ENCODE measurements at regions not wholly inside any gene's neighbourhood (a gene's known extent, or its start where the extent isn't known, plus 50 kb on each side); places are given as distances from the start of the nearest gene placed in this dataset.

DNA sequence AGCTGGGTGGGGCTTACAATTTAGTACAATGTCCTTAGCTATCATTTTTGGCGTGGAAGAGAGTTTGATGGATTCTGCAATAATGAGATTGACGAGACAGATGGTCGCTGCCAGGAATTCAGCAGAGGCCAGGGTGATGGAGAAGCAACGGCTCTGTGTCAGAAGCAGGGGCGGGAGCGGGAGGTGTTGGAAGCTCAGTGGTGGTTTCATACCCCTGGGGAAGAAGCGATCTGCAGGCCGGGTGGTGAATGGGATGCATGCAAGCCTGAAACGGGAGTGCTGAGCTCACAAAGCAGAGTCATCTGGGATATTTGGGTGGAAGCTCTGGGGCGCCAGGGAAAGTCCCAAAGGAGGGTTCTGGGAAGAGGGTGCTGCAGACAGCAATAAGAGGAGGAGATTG, 370.8 kb downstream of the ZNF536 start:
- no peak for TF ChIP-seq CTCF (IDR thresholded peaks at IDR 0.05; ENCODE audit: insufficient read depth, low read depth, low read length)
- Histone ChIP-seq H3K4me3 (ENCODE audit: low read depth, low read length) (no peak overlapping the region), H3K27me3 (ENCODE audit: control insufficient read depth, insufficient read depth, low read length) (no peaks in the 10 kb centered on the region), H3K36me3 (ENCODE audit: control insufficient read depth, insufficient read depth, low read length) (no peaks in the 10 kb centered on the region)
- ChIA-PET POLR2A (no interaction called here), CTCF (no interaction called here)
- no peak for DNase-seq (ENCODE audit: low read depth)

DNA sequence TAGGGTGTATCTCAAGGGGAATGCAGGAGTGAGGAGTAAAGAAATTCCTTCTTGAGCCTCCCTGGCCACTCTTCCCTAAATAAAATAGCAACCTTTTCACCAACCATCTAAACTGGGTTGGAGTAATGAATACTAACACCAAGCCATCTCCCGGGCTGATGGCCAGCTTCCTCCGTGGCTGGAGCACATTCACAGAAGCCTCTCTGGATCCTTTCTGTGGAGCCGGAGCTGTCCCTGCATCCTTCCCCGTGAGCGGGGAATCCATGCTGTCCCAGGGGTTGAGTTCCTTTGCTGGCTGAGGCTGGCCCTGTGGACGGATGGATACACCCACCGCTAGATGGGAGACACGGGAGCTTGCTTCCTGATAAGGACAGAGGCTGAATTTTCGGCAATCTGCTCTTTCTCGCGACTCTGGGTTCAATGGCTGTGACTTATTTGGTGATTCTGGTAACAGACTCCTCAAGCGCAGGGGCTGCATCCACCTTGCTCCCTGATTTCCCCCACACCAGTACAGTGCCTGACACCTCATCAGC, 370.3 kb downstream of the ZNF536 start:
- Histone ChIP-seq H3K27me3 (ENCODE audit: control insufficient read depth, insufficient read depth, low read length) (no peaks in the 10 kb centered on the region), H3K4me3 (ENCODE audit: low read depth, low read length) (no peak overlapping the region), H3K36me3 (ENCODE audit: control insufficient read depth, insufficient read depth, low read length) (no peaks in the 10 kb centered on the region)
- POLR2A ChIA-PET: no interaction called here
- no peak for DNase-seq (ENCODE audit: low read depth)
- CTCF ChIA-PET: no interaction called here
- TF ChIP-seq CTCF (IDR thresholded peaks at IDR 0.05; ENCODE audit: insufficient read depth, low read depth, low read length): no peak

DNA sequence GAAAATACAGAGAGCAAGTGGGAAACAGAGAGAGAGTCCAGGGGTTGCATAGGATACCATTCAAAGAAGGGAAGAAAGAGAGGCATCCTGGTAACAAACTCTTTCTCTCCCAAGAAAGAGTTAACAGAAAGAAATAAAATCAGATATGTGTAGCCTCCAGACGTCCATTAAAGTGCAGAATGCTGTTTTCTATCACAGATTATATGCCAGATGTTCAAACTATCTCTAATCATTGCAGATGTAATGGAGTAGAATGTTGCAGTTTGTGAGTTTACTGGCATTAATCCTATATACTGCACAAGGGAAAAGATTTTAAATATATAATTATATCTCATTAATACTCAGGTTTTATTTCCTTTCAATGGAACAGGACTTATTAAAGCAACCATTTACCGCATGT, 369.4 kb downstream of the ZNF536 start:
- Histone ChIP-seq H3K4me3 (ENCODE audit: low read depth, low read length) (no peak overlapping the region), H3K36me3 (ENCODE audit: control insufficient read depth, insufficient read depth, low read length) (no peaks in the 10 kb centered on the region), H3K27me3 (ENCODE audit: control insufficient read depth, insufficient read depth, low read length) (no peaks in the 10 kb centered on the region)
- ChIA-PET POLR2A (no interaction called here), CTCF (no interaction called here)
- DNase-seq (ENCODE audit: low read depth): no peak
- TF ChIP-seq CTCF (IDR thresholded peaks at IDR 0.05; ENCODE audit: insufficient read depth, low read depth, low read length): no peak

GRCh38 chr19:30739394-30739793, 367.2 kb downstream of the ZNF536 start:
- POLR2A ChIA-PET: no interaction called here
- no peaks in the 10 kb centered on the region for H3K36me3 ChIP-seq (ENCODE audit: control insufficient read depth, insufficient read depth, low read length)
- DNase-seq (ENCODE audit: low read depth): no peak
- TF ChIP-seq CTCF (IDR thresholded peaks at IDR 0.05; ENCODE audit: insufficient read depth, low read depth, low read length): no peak
- H3K4me3 ChIP-seq (ENCODE audit: low read depth, low read length): no peak overlapping the region
- CTCF ChIA-PET: no interaction called here
- H3K27me3 ChIP-seq (ENCODE audit: control insufficient read depth, insufficient read depth, low read length): no peaks in the 10 kb centered on the region

DNA sequence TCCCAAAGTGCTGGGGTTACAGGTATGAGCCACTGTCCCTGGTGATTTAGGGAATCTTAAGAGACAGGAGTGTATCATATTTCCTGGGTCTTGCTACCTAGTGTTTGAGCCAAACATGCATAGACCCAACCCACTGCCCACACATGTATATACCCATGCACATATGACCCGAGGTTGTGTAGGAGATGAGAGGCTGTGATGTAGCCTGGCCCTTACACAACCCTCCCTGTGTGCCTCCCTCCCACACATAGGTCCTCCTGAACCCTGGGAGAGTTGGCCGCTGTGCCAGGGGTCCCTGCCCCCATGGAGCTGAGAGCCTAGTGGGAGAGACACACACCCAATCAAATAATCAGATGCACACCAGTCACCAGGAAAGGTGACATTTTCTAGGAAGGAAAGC, 365.9 kb downstream of the ZNF536 start:
- TF ChIP-seq CTCF (IDR thresholded peaks at IDR 0.05; ENCODE audit: insufficient read depth, low read depth, low read length): no peak
- Histone ChIP-seq H3K27me3 (ENCODE audit: control insufficient read depth, insufficient read depth, low read length) (no peaks in the 10 kb centered on the region), H3K36me3 (ENCODE audit: control insufficient read depth, insufficient read depth, low read length) (no peaks in the 10 kb centered on the region), H3K4me3 (ENCODE audit: low read depth, low read length) (no peak overlapping the region)
- CTCF ChIA-PET: no interaction called here
- POLR2A ChIA-PET: no interaction called here
- no peak for DNase-seq (ENCODE audit: low read depth)
